Posterior cingulate gyrus (tissue), 11 donors: ENCODE measurements at regions not wholly inside any gene's neighbourhood (a gene's known extent, or its start where the extent isn't known, plus 50 kb on each side); places are given as distances from the start of the nearest gene placed in this dataset.

Source experiments
- DNase-seq, 10 donors: peaks; one replicate each; pipeline versions ENCODE4 v3.0.0 to v3.0.0-alpha.2; 2020 to 2021; ENCODE audit warnings: mixed read lengths in 3 of 10
- intact Hi-C: fragments of 100-400 bp; cut with DNase I; formaldehyde crosslinking; loops from one replicate; pipeline ENCODE4 v1.15.1; 2023

DNA sequence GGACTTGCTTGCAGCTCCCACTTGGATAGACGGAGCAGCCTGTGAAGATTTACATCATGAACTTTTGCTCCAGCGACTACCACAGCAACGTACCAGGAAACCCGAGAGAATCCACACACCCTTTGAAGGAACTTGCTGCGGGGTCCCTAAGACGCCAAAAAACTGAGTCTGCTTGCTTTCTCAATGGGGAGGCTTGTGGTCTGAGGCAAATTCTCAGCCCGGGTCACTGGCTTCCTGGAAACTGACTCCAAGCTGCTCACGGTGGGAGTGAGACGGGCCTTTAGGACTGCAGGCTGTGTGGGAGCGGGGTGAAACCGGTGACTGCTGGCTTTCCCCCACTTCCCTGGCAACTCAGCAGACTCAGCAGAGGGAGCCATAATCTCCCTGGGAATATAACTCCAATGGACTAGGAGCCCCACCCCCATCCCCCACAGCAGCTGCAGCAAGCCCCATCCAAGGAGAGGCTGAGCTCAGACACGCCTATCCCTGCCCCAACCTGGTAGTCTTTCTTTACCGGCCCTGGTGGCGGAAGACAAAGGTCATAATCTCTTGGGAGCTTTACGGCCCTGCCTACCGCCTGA lies 466.0 kb downstream of the CAAP1 start:
- intact Hi-C loops: no loop called here
- DNase-seq: peak in 2 of 10 donors; percentile 62 to 63

DNA sequence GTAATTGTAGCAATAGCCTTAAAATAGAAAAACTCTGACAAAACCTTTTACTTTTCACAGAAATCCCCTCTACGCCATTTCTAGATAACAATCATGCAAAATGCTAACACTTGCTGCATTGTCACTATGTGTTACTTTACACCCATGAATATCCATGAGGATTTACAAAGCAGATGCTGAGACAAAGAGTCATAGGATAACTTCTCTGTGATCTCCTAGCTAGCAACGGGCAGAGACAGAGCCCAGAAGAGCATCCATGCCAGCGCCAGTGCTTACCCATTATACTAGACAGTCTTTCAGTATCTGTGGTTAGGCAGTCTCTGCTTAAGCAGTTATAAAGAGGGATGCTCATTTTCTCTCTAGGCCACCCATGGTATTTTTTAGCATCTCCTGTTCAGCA lies 474.1 kb downstream of the CAAP1 start:
- intact Hi-C loops: no loop called here
- no peak for DNase-seq

DNA sequence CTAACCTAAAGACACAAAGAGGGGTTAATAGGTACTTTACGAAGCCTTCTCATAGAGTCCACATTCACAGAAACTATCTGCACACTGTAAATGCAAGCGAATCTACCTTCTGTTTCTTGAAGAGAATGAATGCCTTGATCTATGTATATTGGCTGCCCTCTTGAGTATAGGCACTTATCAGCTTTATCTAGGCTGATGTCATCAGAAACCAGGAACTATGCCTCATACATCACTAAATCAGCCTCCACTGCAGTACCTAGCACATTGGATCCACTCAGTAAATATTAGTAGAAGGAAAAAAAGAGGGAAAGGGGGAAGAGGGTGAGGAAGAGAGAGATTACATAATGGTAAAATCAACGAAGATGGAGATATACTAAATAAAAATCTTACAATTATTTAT lies 477.1 kb downstream of the CAAP1 start:
- intact Hi-C loops: no loop called here
- DNase-seq: no peak

DNA sequence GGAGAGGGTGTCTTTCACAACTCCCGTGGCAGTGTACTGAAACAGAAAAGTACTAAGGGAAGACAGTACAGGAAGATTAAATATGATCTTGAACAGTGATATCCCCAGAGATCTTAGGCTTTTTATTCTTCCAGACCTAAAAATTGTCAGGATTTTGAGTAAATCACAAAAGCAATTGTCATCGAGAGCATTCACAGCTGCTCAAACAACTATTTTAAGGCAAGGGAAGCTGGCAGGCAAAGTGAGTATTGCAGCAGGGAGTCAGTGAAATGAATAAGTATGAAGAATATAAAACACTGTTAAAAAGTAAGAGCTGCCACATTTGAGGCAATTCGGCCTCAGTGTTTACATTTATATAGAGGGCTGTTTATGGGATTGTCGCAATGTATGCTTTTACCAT lies 479.0 kb downstream of the CAAP1 start:
- intact Hi-C loops: no loop called here
- no peak for DNase-seq

DNA sequence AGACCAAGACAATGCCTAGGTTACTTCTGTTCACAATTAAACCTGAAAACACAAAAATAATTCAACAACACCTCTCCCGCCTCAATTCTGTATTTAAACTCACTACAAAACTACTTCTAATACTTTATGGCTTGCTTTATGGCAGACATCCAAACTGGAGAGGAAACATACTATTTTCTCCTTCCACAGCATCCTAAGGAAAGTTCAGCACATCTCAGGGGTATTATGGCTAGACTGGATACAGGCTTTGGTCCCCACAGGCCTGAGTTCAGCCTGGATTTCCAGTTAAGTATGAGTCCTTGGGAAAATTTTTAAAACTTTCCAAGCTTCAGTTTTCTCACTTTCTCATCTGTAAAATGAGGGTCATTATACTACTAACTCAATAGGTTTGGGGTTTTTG lies 480.2 kb downstream of the CAAP1 start:
- intact Hi-C loops: no loop called here
- DNase-seq: no peak

DNA sequence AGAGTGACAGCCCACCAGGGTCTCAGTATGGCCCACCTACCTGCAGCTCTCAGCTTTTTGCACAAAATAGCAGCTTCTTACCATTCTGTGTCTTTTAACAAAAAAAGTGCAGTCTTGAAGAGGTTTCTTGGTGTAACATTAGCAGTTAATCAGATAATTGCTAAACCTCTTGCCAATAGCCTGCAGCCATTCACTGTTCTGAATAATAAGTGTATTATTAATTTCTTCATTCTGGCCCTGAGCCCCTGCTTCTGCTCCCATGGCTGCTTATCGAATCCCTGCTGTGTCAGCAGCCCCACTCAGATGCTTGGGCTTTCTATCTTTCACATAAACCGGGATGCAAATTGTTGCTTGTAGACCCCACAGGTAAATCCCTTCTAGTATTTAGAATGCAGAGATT lies 485.9 kb downstream of the CAAP1 start:
- DNase-seq: no peak
- intact Hi-C loops: no loop called here

DNA sequence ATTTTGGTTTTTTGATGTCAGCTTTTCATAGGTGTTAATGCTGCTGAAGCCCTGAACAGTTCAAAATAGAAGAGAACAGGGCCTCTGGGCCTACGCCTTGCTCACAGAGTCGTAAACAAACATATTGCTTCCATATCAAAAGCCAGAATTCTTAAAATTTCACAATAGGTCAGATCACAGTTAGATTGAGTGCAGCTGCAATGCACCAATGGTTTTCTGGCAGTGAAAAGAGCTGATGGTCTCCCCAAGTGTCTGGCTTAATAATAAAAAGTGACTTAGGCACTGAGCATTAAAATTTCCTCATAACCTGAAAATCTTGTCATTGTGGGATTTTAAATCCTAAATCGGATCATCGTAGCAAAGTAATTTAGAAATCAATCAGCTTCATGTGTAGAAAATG lies 493.0 kb downstream of the CAAP1 start:
- intact Hi-C loops: no loop called here
- DNase-seq: no peak

DNA sequence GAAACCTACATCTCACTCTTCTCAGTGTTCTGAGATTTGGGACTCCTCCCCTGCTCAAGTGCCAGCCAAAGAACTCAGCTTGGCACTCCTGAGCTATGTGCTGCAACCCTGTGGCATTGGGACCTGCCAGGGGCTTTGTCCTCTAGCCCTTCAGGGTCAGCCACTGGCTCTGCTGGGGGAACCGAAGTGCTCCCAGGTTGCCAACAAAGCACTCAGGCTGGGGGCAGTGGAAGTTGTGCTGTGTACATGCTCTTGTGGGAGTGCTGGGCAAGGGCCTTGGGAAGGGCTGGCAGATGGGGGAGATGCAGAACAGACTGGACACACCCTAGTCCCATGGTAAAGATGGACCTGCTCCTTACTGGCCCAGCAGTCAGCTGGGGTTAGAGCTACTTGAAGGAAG lies 498.6 kb downstream of the CAAP1 start:
- intact Hi-C loops: no loop called here
- no peak for DNase-seq

DNA sequence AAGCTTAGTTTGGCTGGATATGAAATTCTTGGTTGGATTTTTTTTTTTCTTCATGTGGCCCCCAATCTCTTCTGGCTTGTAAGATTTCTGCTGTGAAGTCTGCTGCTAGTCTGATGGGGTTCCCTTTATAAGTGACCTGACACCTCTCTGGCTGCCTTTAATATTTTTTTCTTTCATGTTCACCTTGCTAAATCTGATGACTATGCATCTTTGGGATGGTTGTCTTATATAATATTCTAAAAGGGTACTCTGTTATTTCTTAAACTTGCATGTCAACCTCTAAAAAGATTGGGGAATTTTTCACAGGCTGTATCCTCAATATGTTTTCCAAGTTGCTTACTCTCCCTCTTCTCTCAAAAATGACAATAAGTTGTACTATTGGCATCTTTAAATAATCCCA lies 500.0 kb downstream of the CAAP1 start:
- intact Hi-C loops: no loop called here
- DNase-seq: no peak

DNA sequence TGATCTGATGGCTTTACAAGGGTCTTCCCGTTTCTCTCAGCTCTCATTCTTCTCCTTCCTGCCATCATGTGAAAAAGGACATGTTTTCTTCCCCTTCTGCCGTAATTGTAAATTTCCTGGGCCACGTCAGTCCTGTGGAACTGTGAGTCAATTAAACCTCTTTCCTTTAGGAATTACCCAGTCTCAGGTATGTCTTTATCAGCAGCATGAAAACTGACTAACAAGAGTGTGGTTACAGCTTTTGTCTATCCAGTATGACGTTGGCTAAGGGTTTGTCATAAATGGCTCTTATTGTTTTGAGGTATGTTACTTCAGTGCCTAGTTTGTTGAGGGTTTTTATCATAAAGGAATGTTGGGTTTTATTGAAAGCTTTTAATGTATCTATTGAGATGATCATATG lies 501.6 kb downstream of the CAAP1 start:
- intact Hi-C loops: no loop called here
- no peak for DNase-seq

DNA sequence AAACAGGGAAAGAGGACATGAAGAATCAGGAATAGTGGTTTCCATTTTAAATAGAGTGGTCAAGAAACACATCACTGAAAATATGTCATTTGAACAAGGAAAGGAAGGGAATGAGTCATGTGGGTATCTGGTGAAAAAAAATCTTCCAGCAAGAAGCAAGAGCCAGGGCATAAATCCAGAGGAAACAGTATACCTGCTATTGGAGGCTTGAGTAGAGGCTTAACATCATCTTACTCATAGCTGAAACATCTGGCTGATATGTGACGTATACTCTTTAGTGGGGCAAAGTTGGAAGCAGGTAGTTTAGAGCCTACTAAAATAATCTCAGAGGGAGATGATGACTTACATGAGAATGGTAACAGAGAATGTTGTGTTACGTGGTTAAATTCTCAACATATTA lies 517.2 kb downstream of the CAAP1 start:
- intact Hi-C loops: no loop called here
- no peak for DNase-seq

DNA sequence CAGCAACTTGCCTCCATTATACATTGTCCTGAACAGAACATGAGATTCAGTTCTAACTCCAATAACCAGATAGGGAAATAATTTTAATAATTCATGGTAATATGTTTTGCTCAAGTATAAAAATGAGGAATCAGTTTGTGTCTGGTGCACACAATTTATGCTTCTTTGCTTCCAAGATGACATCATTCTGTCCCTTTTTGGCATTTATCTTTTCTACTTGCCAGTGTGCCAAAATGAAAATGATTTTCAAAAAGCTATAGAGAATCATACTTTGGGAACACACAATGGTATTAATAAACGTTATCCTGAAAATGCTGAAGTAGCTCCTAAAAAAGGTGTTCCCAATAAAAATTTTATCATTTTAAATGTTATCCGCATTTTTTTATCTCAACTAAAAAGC lies 519.0 kb downstream of the CAAP1 start:
- intact Hi-C loops: no loop called here
- DNase-seq: no peak

DNA sequence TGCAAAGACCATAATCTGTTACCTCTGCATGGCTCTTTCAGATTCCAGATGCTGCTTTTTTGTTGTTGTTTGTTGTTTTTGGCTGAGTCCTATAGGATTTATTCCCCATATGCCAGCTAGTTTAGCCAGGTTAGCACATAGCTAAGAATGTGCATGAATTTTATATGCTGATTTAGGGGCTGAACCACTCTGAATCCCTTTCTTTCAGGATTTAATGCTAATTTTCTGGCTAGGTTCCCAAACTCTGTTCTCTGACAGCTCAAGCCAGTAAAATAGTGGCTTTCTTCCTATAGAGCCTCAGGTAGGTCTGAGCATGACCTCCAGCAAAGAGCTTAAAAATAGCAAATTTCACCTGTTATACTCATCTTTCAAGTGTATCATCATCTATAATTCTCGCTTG lies 521.4 kb downstream of the CAAP1 start:
- no peak for DNase-seq

DNA sequence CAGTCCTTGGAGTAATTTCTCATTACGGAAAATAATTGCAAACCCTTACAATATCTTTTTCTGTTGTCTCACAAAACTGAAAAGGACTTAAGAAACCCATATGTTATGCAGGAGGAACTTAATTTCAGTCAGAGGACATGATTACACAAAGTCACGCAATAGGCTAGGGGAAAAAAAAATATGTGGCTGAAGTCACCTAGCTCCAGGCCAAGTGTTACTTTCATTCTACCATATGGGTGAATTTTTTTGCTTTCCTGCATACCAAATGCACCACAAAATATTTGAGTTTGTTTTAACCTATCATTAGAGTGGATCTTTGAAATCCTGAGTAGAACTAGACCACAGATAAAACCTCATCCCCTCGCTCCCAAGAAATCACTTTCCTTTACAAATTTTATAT lies 523.5 kb downstream of the CAAP1 start:
- no peak for DNase-seq
- intact Hi-C loops: no loop called here

More for the DNA sequence above, 521.4 kb downstream of the CAAP1 start:
- intact Hi-C loops: no loop called here

DNA sequence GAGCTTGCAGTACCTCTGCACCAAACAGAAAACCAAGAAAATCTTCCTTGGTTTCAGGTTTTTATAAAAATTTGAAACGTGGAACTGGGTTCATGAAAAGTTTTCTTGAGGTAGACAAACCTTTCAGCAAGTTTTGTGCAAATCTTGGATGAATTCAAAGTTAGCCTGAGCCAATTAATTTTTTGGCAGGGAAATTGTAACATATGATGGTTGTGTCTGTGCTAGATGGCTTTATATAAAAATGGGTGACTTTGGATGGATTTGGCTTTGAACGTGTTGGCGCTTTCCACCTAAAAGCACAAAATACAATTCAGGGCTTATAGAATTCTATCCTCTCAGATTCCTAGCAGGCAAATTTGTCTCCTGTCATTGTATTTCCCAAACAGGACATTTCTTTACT lies 524.4 kb downstream of the CAAP1 start:
- no peak for DNase-seq
- intact Hi-C loops: no loop called here

DNA sequence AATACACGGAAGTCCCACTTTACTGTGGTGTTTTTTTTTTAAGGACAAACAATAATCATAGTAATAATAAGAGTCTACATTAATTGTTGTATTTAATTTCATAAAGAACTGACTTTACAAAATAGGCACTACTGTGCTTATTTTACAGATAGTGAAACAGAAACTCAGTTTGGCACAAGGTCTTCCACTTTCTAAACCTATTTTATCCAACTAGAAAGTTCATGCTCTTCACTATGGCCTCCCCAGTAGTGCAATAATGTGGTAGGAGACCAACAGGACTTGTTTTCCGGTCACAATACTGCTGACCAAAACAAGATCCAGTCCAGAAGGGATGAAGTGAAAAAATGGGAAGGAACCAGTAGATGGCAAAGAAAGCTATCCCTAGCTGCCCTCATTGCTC lies 531.6 kb downstream of the CAAP1 start:
- intact Hi-C loops: no loop called here
- DNase-seq: no peak

DNA sequence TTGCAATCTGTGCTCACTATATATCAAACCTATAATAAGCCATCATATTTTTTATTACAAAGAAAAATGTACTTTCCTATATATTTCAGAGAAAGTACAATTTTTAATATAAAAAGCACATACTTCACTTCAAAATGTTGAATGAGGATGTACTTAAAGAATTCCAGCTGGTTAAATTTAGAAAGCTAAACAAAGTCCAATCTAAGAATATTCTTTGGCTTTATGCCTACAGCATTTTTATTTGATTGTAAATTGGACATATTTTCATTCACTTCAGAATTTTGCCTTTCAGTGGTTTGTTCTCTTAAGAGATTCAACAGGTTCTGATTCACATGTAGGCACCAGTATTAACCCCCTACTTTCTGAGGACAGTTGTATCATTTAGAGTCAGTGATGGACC lies 533.8 kb downstream of the CAAP1 start:
- no peak for DNase-seq
- intact Hi-C loops: no loop called here

DNA sequence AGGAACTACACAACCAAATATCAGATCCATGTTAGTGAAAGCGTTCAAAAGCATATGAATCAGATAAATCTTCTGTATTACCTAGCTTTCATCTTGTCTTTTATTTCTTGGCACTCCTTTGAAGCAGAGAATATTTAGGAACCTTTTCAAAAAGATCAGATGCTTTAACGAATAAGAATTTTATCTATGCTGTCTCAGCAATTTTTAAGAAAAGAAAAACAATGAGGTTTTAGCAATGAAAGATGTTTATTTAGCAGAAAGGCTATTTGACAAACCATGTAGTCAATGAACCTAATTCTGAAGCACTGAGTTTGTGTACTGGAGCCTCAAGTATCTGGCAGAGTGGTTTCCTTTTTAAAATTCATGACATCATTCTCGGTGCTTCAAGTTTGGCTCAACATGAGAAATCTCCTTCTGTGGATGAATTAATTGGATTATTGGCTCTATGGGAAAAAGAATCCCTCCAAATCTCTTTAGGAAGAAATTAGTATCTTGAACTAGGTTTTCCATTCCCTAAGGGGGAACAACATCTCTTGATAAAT lies 534.7 kb downstream of the CAAP1 start:
- intact Hi-C loops: no loop called here
- no peak for DNase-seq

DNA sequence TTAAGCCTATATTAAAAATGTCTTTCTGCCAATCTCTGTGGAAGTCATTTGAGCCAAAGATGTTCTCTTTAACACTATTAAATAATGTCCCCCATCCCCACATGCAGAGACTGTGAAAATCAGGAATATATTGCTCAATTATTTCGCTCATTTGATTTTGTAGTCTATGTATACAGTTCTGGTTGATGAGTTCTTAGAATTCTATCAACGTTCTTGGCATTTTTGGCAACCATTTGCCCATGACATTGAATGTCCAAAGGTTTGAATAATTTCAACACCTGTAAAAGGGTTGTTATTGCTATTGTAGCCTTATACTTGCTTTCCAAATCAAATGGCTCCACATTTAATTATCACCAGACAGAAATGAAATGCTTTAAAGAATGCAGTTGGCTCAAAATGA lies 536.1 kb downstream of the CAAP1 start:
- no peak for DNase-seq

DNA sequence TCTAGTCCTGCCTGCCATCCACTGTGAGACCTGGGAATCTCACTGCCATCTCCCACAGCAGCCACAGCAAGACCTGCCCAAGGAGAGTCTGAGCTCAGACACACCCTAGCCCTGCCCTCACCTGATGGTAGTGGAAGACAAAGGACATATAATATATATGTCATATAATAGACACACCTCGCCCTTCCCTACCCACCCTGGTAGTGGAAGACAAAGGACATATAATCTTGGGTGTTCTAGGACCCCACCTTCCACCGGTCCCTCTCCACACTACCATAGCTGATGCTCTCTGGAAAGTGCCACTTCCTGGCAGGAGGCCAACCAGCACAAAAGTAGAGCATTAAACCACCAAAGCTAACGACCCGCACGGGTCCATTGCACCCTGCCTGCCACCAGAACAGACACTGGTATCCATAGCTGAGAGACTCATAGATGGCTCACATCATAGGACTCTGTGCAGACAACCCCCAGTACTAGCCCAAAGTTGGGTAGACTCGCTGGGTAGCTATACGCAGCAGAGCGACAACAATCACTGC lies 545.6 kb downstream of the CAAP1 start:
- DNase-seq: no peak
- intact Hi-C loops: no loop called here

More for the DNA sequence above, 536.1 kb downstream of the CAAP1 start:
- intact Hi-C loops: no loop called here

DNA sequence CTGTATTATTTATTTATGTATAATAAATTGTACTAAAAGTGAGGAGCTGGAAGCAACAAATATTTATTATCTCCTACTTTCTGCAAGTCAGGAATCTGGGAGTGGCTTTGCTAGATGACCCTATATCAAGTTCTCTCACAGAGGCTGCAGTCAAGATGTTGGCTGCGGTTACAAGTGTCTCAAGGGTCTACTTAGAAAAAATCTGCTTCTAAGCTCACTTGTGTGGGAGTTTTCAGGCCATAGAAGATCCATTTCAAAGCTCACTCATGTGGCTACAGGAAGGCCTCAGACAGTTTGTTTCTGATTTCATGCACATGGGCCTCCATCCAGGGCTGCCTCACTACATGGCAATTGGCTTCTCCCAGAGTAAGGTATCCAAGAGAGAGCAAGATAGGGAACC lies 551.1 kb downstream of the CAAP1 start:
- DNase-seq: no peak
- intact Hi-C loops: no loop called here

DNA sequence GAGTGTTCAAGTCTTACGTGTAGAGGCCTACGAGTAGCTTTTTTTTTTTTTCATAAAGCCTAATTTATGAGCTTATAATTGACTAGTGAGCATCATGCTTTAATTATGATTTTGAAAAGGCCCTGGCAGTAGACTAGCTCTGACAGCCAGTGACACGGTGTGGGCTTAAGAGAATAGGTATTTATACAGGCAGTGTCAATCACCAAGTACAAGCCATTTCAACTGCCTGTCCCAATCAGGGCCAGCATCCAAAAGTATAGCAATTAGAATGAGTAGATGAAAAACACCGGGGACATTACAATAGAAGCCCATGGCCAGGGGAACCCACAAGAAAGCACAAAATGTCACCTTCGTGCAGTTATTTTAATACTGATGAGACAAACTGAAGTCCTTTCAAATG lies 552.8 kb downstream of the CAAP1 start:
- DNase-seq: no peak
- intact Hi-C loops: no loop called here

DNA sequence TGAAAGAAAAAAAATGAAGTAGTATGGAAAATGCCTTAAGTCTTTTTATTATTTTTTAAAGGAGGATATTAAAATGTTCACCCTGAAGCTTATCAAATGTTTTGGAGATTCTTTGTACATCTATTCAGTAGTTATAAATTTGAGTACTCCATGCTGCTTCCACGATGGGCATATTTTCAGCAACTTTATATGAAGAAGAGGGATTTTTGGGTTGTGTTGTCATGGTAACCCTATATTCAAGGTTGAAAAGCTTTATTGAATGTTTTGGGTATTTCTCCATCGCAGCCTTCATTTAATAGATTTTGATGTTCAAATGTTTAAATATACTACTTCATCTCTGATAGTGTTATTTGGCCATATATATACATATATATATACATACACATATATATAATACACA lies 557.5 kb downstream of the CAAP1 start:
- DNase-seq: no peak
- intact Hi-C loops: no loop called here
